K562 (cell line): ENCODE measurements at regions not wholly inside any gene's neighbourhood (a gene's known extent, or its start where the extent isn't known, plus 50 kb on each side); places are given as distances from the start of the nearest gene placed in this dataset.
"Not testable (repeated sequence)": the region's sequence is repeated elsewhere in the genome, so short reads cannot be mapped to it uniquely, and the experiment has no call there.

ENCODE experiments used
- ATAC-seq: fragments of 200-7000 bp; cut with Tn5 transposase; 3 replicates; pipeline ENCODE4 v1.9.1; 2020; ENCODE audit warnings: moderate library complexity
- BruUV-seq: library from RNA; stranded (reverse); fragments of 400-500 nt; replicated peaks from 2 replicates; lab custom pipeline; 2021; lab: Mats Ljungman, UMichigan
- CTCF ChIA-PET: fragments of 300-600 bp; formaldehyde crosslinking; extraction: SDS; loops from one replicate; lab custom pipeline; 2021; ENCODE audit warnings: low intra/inter-chr PET ratio; lab: Yijun Ruan, JAX
- POLR2A ChIA-PET: fragments of 300-600, 350-650 bp; sonication (Branson Sonifier 250); formaldehyde crosslinking; extraction: SDS; loops from one replicate; lab custom pipeline; 2021; ENCODE audit warnings: antibody characterized with exemption, inconsistent platforms; lab: Yijun Ruan, JAX
- DNase-seq, 4 experiments: peaks; one replicate each; pipeline versions ENCODE4 v3.0.0 to v3.0.0-alpha.2; 2011 to 2018; ENCODE audit warnings: low spot score in 3 of 4, mixed read lengths in 3 of 4; ENCODE audit errors: extremely low read depth in 1 of 4
- FAIRE-seq: peaks from 2 replicates; lab custom pipeline; 2011; peaks lifted over from hg19 to GRCh38; lab: Jason Lieb, UNC
- H2AFZ ChIP-seq: 2 replicates; pipeline ENCODE4 v1.6.0; 2011; ENCODE audit warnings: low read depth, low read length, control low read depth, inconsistent platforms
- H3K27ac ChIP-seq: fragments of 200-600 bp; 3 replicates; pipeline ENCODE4 v1.8.0; 2011; ENCODE audit warnings: low read depth, mild to moderate bottlenecking, control low read depth, inconsistent platforms, low read length, moderate library complexity, mixed read lengths; ENCODE audit errors: extremely low read depth
- H3K27me3 ChIP-seq, 2 experiments: fragments of 300-600 bp in 1 of 2; 2 replicates in 1 of 2; 3 replicates in 1 of 2; pipeline versions ENCODE4 v1.6.0 to v1.8.0; 2011; ENCODE audit warnings: inconsistent platforms in 2 of 2, low read length in 2 of 2, mild to moderate bottlenecking in 1 of 2, mixed read lengths in 1 of 2, moderate library complexity in 1 of 2; ENCODE audit not compliant: control insufficient read depth in 2 of 2, insufficient read depth in 2 of 2
- H3K36me3 ChIP-seq: fragments of 300-600 bp; 3 replicates; pipeline ENCODE4 v1.8.0; 2011; ENCODE audit warnings: mild to moderate bottlenecking, low read length, inconsistent platforms; ENCODE audit not compliant: control insufficient read depth, insufficient read depth
- H3K4me1 ChIP-seq, 2 experiments: fragments of 200-600 bp in 1 of 2; replicated peaks in 1 of 2; 2 replicates in 1 of 2; 3 replicates in 1 of 2; pipeline versions ENCODE4 v1.5.1 to v1.8.0; 2011; ENCODE audit warnings: inconsistent platforms in 2 of 2, low read length in 2 of 2, mild to moderate bottlenecking in 1 of 2, mixed read lengths in 1 of 2, moderate library complexity in 1 of 2; ENCODE audit not compliant: control insufficient read depth in 2 of 2, insufficient read depth in 2 of 2
- H3K4me2 ChIP-seq: 2 replicates; pipeline ENCODE4 v1.6.1; 2011; ENCODE audit warnings: low read length, control low read depth, inconsistent platforms, mixed read lengths; ENCODE audit not compliant: insufficient read depth
- H3K4me3 ChIP-seq: fragments of 200-600 bp; sonication (generic), shearing (Covaris generic); 2 replicates; pipeline ENCODE4 v1.5.1; 2016; ENCODE audit warnings: control low read depth, inconsistent platforms
- H3K79me2 ChIP-seq: fragments of 200-600 bp; 3 replicates; pipeline ENCODE4 v1.8.0; 2011; ENCODE audit warnings: low read length, inconsistent platforms; ENCODE audit not compliant: control insufficient read depth, insufficient read depth
- H3K9ac ChIP-seq, 2 experiments: 2 replicates each; pipeline versions ENCODE4 v1.6.0 to v1.6.1; 2011; ENCODE audit warnings: low read depth in 2 of 2, low read length in 2 of 2, control low read depth in 1 of 2, inconsistent platforms in 1 of 2, mild to moderate bottlenecking in 1 of 2, mixed read lengths in 1 of 2; ENCODE audit not compliant: insufficient read depth in 1 of 2
- H3K9me1 ChIP-seq: one replicate; pipeline ENCODE4 v1.6.0; 2011; ENCODE audit warnings: inconsistent platforms, mild to moderate bottlenecking, low read length, moderate library complexity; ENCODE audit not compliant: control insufficient read depth, insufficient read depth
- H3K9me3 ChIP-seq: replicated peaks from 2 replicates; pipeline ENCODE4 v1.5.1; 2011; ENCODE audit warnings: low read depth, low read length, inconsistent platforms; ENCODE audit not compliant: control insufficient read depth, insufficient read depth
- H4K20me1 ChIP-seq: replicated peaks from 2 replicates; pipeline ENCODE4 v1.6.1; 2011; ENCODE audit warnings: low read length, inconsistent platforms, mixed read lengths; ENCODE audit not compliant: control insufficient read depth, insufficient read depth
- BRF1 ChIP-seq: IDR thresholded peaks from 3 replicates; pipeline ENCODE4 v1.6.1; 2011; ENCODE audit warnings: borderline replicate concordance, mild to moderate bottlenecking; ENCODE audit not compliant: insufficient read length; ENCODE audit errors: extremely low read depth
- DLX4 ChIP-seq: fragments of 250-450 bp; sonication (Bioruptor Pico); IDR thresholded peaks from 2 replicates; pipeline ENCODE4 v1.6.1; 2021; ENCODE audit warnings: mild to moderate bottlenecking
- FUS ChIP-seq: fragments of 200-400 bp; formaldehyde crosslinking; optimal IDR thresholded peaks from 2 replicates; pipeline ENCODE3; 2017; ENCODE audit warnings: low read depth, low read length
- HMG20B ChIP-seq: fragments of 250-450 bp; sonication (Bioruptor Pico); IDR thresholded peaks from 2 replicates; pipeline ENCODE4 v1.5.0; 2021; ENCODE audit warnings: mild to moderate bottlenecking
- POLR2AphosphoS2 ChIP-seq: IDR thresholded peaks from 2 replicates; pipeline ENCODE4 v1.6.1; 2012; ENCODE audit warnings: low read length, improper control_type of control experiment
- PYGO2 ChIP-seq: fragments of 450-650 bp; IDR thresholded peaks from 2 replicates; pipeline ENCODE4 v1.6.1; 2016; ENCODE audit warnings: mild to moderate bottlenecking, missing genetic modification characterization, moderate library complexity, missing compliant biosample characterization
- RAD51 ChIP-seq: fragments of 450-650 bp; IDR thresholded peaks from 2 replicates; pipeline ENCODE4 v1.7.1; 2016; ENCODE audit warnings: low read depth, mild to moderate bottlenecking, borderline replicate concordance
- ZHX1 ChIP-seq: fragments of 150-350 bp; conservative IDR thresholded peaks from 2 replicates; pipeline ENCODE4 v1.6.1; 2014; ENCODE audit warnings: low read length
- WGBS: fragments of 100-300 bp; shearing (Covaris generic); methylation state at CpG from one replicate; pipeline ENCODE4 v1.1.6; 2016; ENCODE audit warnings: low coverage, mixed read lengths; ENCODE audit not compliant: insufficient coverage; ENCODE audit errors: missing lambda C conversion rate; 5-methylcytosine and 5-hydroxymethylcytosine counted together
- in situ Hi-C: fragments of 300-500 bp; cut with MboI; formaldehyde crosslinking; loops from 4 replicates; pipeline ENCODE4 v1.15.0; 2018; ENCODE audit warnings: inconsistent platforms, mixed read lengths
- intact Hi-C: fragments of 100-400 bp; cut with micrococcal nuclease; formaldehyde crosslinking; loops from 2 replicates; pipeline ENCODE4 v1.14.2; 2022

- CTCF ChIA-PET, DNase-seq, in situ Hi-C loops, H3K4me2 ChIP-seq, H3K27ac ChIP-seq, H3K9me1 ChIP-seq, ATAC-seq, H4K20me1 ChIP-seq, POLR2A ChIA-PET, H3K4me3 ChIP-seq, BruUV-seq, intact Hi-C loops, H3K4me1 ChIP-seq, H3K36me3 ChIP-seq, H3K79me2 ChIP-seq, H3K9me3 ChIP-seq, H3K9ac ChIP-seq, FAIRE-seq, H2AFZ ChIP-seq: not testable (repeated sequence)
- 0% methylated on average over 2 of the region's 2 CpGs for WGBS
- H3K27me3 ChIP-seq: peaks cover 8 to 15% of the 10 kb centered on the region in 2 experiments; a peak in 3 of 5 replicates
Measured at GRCh38 chr4:153106736-153107135, 97.5 kb upstream of the TRIM2 start.

- Histone ChIP-seq H3K9me3 (no peaks in the 10 kb centered on the region), H3K9me1 (no peaks in the 10 kb centered on the region), H3K27me3 (peaks cover 11 to 20% of the 10 kb centered on the region in 2 experiments; a peak in 3 of 5 replicates), H3K27ac (no peak overlapping the region), H3K79me2 (no peaks in the 10 kb centered on the region), H2AFZ (no peak overlapping the region), H4K20me1 (no peaks in the 10 kb centered on the region), H3K9ac (no peak overlapping the region), H3K4me3 (no peak overlapping the region), H3K36me3 (no peaks in the 10 kb centered on the region), H3K4me2 (no peak overlapping the region), H3K4me1 (no peaks in the 10 kb centered on the region)
- CTCF ChIA-PET: no interaction called here
- ATAC-seq: no peak
- POLR2A ChIA-PET: no interaction called here
- FAIRE-seq: no peak
- 3% methylated on average over 7 of the region's 8 CpGs for WGBS
- no TSS peak for BruUV-seq
- DNase-seq: no peak
- no peak for TF ChIP-seq DLX4 (CRISPR knock-in tag)
- TF ChIP-seq BRF1: no peak
- TF ChIP-seq RAD51: no peak
- no peak for TF ChIP-seq ZHX1
- no peak for TF ChIP-seq FUS
- no peak for TF ChIP-seq HMG20B (CRISPR knock-in tag)
- no peak for TF ChIP-seq POLR2AphosphoS2
- TF ChIP-seq PYGO2 (tag): no peak
- intact Hi-C loops (no loop called here), in situ Hi-C loops (no loop called here)
Measured at GRCh38 chr4:153107246-153107645, 97.0 kb upstream of the TRIM2 start.
